HepG2 (cell line): ENCODE measurements at regions not wholly inside any gene's neighbourhood (a gene's known extent, or its start where the extent isn't known, plus 50 kb on each side); places are given as distances from the start of the nearest gene placed in this dataset.

ENCODE experiments used
- ATF4 ChIP-seq, 2 experiments: fragments of 450-650 bp in 1 of 2; sonication (generic) in 1 of 2; formaldehyde crosslinking; IDR thresholded peaks; 2 replicates each; pipeline versions ENCODE4 v1.5.0 to v1.8.0; 2020 to 2022; ENCODE audit warnings: mild to moderate bottlenecking in 1 of 2, missing genetic modification reagents in 1 of 2
- FOXJ3 ChIP-seq: sonication (generic); formaldehyde crosslinking; IDR thresholded peaks from 2 replicates; pipeline ENCODE4 v1.4.0; 2020; ENCODE audit warnings: missing genetic modification reagents, mild to moderate bottlenecking, borderline replicate concordance
- GRHL1 ChIP-seq: sonication (generic); formaldehyde crosslinking; conservative IDR thresholded peaks from 2 replicates; pipeline ENCODE4 v1.8.0; 2022; ENCODE audit warnings: missing genetic modification reagents
- HIVEP1 ChIP-seq: sonication (generic); formaldehyde crosslinking; IDR thresholded peaks from 2 replicates; pipeline ENCODE4 v1.4.0; 2020; ENCODE audit warnings: mild to moderate bottlenecking, missing genetic modification reagents
- HOMEZ ChIP-seq: IDR thresholded peaks from 2 replicates; pipeline ENCODE4 v1.6.1; 2016; ENCODE audit warnings: low read depth
- KLF13 ChIP-seq: sonication (generic); formaldehyde crosslinking; IDR thresholded peaks from 2 replicates; pipeline ENCODE4 v1.4.0; 2020; ENCODE audit warnings: mild to moderate bottlenecking, missing genetic modification reagents
- KLF6 ChIP-seq: IDR thresholded peaks from 2 replicates; pipeline ENCODE4 v1.8.0; 2016; ENCODE audit warnings: missing biosample characterization, missing genetic modification reagents
- MATR3 ChIP-seq: sonication (generic); formaldehyde crosslinking; IDR thresholded peaks from 2 replicates; pipeline ENCODE4 v1.4.0; 2020; ENCODE audit warnings: missing genetic modification reagents
- NFYC ChIP-seq: IDR thresholded peaks from 2 replicates; pipeline ENCODE4 v1.6.1; 2016; ENCODE audit warnings: missing genetic modification reagents, missing compliant biosample characterization
- SP2 ChIP-seq: sonication (generic); formaldehyde crosslinking; IDR thresholded peaks from 2 replicates; pipeline ENCODE4 v1.5.1; 2020; ENCODE audit warnings: mild to moderate bottlenecking, missing genetic modification reagents
- TSC22D2 ChIP-seq: sonication (generic); formaldehyde crosslinking; IDR thresholded peaks from 2 replicates; pipeline ENCODE4 v1.5.1; 2020; ENCODE audit warnings: missing genetic modification reagents, mild to moderate bottlenecking, borderline replicate concordance
- ZFX ChIP-seq: sonication (generic); formaldehyde crosslinking; IDR thresholded peaks from 2 replicates; pipeline ENCODE4 v1.4.0; 2020; ENCODE audit warnings: mild to moderate bottlenecking, low read depth, missing genetic modification reagents, moderate library complexity
- ZMYM4 ChIP-seq: sonication (generic); formaldehyde crosslinking; IDR thresholded peaks from 2 replicates; pipeline ENCODE4 v1.8.1; 2023; ENCODE audit warnings: mild to moderate bottlenecking, missing genetic modification reagents
- ZNF121 ChIP-seq: sonication (generic); formaldehyde crosslinking; IDR thresholded peaks from 2 replicates; pipeline ENCODE4 v1.5.0; 2020; ENCODE audit warnings: mild to moderate bottlenecking, missing genetic modification reagents
- ZNF235 ChIP-seq: sonication (generic); formaldehyde crosslinking; IDR thresholded peaks from 2 replicates; pipeline ENCODE4 v1.8.1; 2023; ENCODE audit warnings: mild to moderate bottlenecking, missing genetic modification reagents, borderline replicate concordance
- ZNF414 ChIP-seq: sonication (generic); formaldehyde crosslinking; IDR thresholded peaks from 2 replicates; pipeline ENCODE4 v1.5.0; 2020; ENCODE audit warnings: missing genetic modification reagents
- ZNF558 ChIP-seq: sonication (generic); formaldehyde crosslinking; IDR thresholded peaks from 2 replicates; pipeline ENCODE4 v1.9.0; 2022; ENCODE audit warnings: mild to moderate bottlenecking, missing genetic modification reagents, borderline replicate concordance
- ZNF598 ChIP-seq: sonication (generic); formaldehyde crosslinking; IDR thresholded peaks from 2 replicates; pipeline ENCODE4 v1.5.1; 2020; ENCODE audit warnings: mild to moderate bottlenecking, missing genetic modification reagents, borderline replicate concordance
- ZNF770 ChIP-seq: sonication (generic); formaldehyde crosslinking; IDR thresholded peaks from 2 replicates; pipeline ENCODE4 v1.5.0; 2020; ENCODE audit warnings: mild to moderate bottlenecking, missing genetic modification reagents
- ZUFSP ChIP-seq: sonication (generic); formaldehyde crosslinking; IDR thresholded peaks from 2 replicates; pipeline ENCODE4 v1.9.0; 2021; ENCODE audit warnings: missing genetic modification reagents, mild to moderate bottlenecking, borderline replicate concordance
- TF ChIP-seq, protein P1 (sequence below): sonication (generic); formaldehyde crosslinking; IDR thresholded peaks from 2 replicates; pipeline ENCODE4 v1.4.0; 2020; ENCODE audit warnings: missing genetic modification reagents

DNA sequence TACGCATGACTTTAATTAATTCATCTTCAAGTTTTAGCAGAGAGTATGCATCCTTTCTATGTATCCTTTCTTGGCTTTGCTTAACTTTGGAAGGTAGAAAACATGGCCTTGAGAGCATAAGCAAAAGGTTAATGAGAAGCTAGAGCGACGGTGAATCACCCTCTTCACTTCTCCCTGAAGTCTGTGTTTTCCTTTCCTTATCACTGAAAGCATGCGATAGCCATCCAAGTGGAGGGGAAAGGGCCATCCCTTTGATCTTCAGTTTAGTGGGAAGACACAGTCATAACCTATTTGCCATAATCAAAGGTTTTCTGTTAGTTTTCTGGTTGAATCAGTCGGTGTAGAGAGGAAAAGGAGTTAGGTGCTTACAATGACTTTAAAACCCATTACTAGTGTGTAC, 354.0 kb upstream of the ROBO2 start (continued):
- TF ChIP-seq, protein P1, sequence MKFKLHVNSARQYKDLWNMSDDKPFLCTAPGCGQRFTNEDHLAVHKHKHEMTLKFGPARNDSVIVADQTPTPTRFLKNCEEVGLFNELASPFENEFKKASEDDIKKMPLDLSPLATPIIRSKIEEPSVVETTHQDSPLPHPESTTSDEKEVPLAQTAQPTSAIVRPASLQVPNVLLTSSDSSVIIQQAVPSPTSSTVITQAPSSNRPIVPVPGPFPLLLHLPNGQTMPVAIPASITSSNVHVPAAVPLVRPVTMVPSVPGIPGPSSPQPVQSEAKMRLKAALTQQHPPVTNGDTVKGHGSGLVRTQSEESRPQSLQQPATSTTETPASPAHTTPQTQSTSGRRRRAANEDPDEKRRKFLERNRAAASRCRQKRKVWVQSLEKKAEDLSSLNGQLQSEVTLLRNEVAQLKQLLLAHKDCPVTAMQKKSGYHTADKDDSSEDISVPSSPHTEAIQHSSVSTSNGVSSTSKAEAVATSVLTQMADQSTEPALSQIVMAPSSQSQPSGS: peak; percentile 73; the same call in 1 of the 2 replicates
- no peak for TF ChIP-seq MATR3
- TF ChIP-seq KLF13 (CRISPR knock-in tag): no peak
- TF ChIP-seq ATF4 (CRISPR knock-in tag; IDR thresholded peaks at IDR 0.05): no peak
- no peak for TF ChIP-seq TSC22D2
- no peak for TF ChIP-seq GRHL1 (CRISPR knock-in tag)
- TF ChIP-seq ZNF558 (CRISPR knock-in tag): no peak
- peak; percentile 50; the same call in 1 of the 2 replicates for TF ChIP-seq FOXJ3 (CRISPR knock-in tag)
- peak; percentile 76 for TF ChIP-seq ZMYM4 (CRISPR knock-in tag)
- TF ChIP-seq NFYC: no peak
- TF ChIP-seq ZNF598 (CRISPR knock-in tag): no peak
- TF ChIP-seq ZNF770: no peak
- TF ChIP-seq KLF6: no peak
- no peak for TF ChIP-seq ZFX (CRISPR knock-in tag)
- no peak for TF ChIP-seq ZNF235 (CRISPR knock-in tag)
- no peak for TF ChIP-seq ZNF414 (CRISPR knock-in tag)
- TF ChIP-seq HOMEZ (CRISPR knock-in tag): peak; percentile 83; the same call in 1 of the 2 replicates
- TF ChIP-seq ZNF121 (CRISPR knock-in tag): no peak
- no peak for TF ChIP-seq HIVEP1 (CRISPR knock-in tag)
- no peak for TF ChIP-seq ZUFSP (CRISPR knock-in tag)
- TF ChIP-seq SP2: no peak
